ENCODE measurements at regions not wholly inside any gene's neighbourhood (a gene's known extent, or its start where the extent isn't known, plus 50 kb on each side); places are given as distances from the start of the nearest gene placed in this dataset.

DNA sequence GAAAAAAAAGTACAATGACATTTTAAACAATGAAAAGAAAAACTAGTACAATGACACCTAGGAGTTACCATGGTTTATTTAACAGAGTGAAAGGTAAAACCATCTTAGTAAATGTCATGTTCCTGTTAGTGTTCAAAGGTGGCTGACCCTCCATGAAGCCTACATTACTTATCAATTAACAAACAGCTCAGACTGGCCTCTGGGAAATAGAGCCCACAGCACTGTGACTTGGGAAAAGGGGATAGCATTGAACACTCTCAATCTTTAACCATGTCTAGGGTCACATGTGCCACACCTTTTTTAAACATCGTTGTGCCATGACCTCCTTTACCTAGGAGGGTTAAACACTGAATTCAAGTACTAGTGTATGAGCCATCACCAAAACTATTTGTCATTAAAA is 106.3 kb upstream of the SOX5 start:
- ATAC-seq (no peak), DNase-seq (ENCODE audit: low read depth, low spot score) (no peak)
- Histone ChIP-seq H3K9me2 (ENCODE audit: insufficient read depth) (no peaks in the 10 kb centered on the region), H3K36me3 (ENCODE audit: control insufficient read depth in 1 of 2, insufficient read depth in 2 of 2, low read length in 2 of 2) (no peaks in the 10 kb centered on the region), H3K27ac (ENCODE audit: low read depth, low read length) (no peak overlapping the region), H3K4me2 (ENCODE audit: low read length) (no peak overlapping the region), H3K9me3 (ENCODE audit: control insufficient read depth in 1 of 2, insufficient read depth in 1 of 2, low read depth in 1 of 2, low read length in 2 of 2) (peaks cover 19 to 27% of the 10 kb centered on the region in 2 experiments; a peak in 3 of 4 replicates), H3K27me3 (ENCODE audit: insufficient read depth, low read length) (no peaks in the 10 kb centered on the region), H3K79me2 (ENCODE audit: insufficient read depth, low read length) (no peaks in the 10 kb centered on the region), H4K20me1 (ENCODE audit: insufficient read depth) (no peaks in the 10 kb centered on the region), H3K4me1 (ENCODE audit: control insufficient read depth in 1 of 2, insufficient read depth in 2 of 2, low read length in 2 of 2) (no peaks in the 10 kb centered on the region), H3K4me3 (replicated peaks in 1 of 2; ENCODE audit: low read depth in 1 of 2, low read length in 2 of 2) (no peak overlapping the region), H3K9ac (ENCODE audit: low read length) (no peak overlapping the region), H2AFZ (ENCODE audit: low read depth, low read length, poor library complexity, severe bottlenecking) (no peak overlapping the region)
- RAD21 ChIA-PET (ENCODE audit: low non-redundant PET in 1 of 2, low total read pairs in 2 of 2, uncharacterized antibody in 2 of 2, unreplicated experiment in 2 of 2): no interaction called here
- CTCF ChIA-PET: no interaction called here
- no TSS peak for BruUV-seq (replicated peaks)
- TF ChIP-seq EGR1 (IDR thresholded peaks at IDR 0.05; ENCODE audit: low read depth) (no peak), RAD21 (IDR thresholded peaks at IDR 0.05; ENCODE audit: low read depth) (no peak), JUND (IDR thresholded peaks at IDR 0.05) (no peak), EZH2phosphoT487 (IDR thresholded peaks at IDR 0.05; ENCODE audit: borderline replicate concordance) (no peak), CBX3 (IDR thresholded peaks at IDR 0.05; ENCODE audit: low read depth) (no peak), POLR2AphosphoS5 (IDR thresholded peaks at IDR 0.05; ENCODE audit: low read depth, low read length) (no peak), ZNF274 (IDR thresholded peaks at IDR 0.05; ENCODE audit: low read depth, low read length) (no peak), EZH2 (IDR thresholded peaks at IDR 0.05) (no peak), ZFX (IDR thresholded peaks at IDR 0.05) (no peak), SIN3A (IDR thresholded peaks at IDR 0.05; ENCODE audit: low read depth) (no peak), TCF7L2 (IDR thresholded peaks at IDR 0.05; ENCODE audit: borderline replicate concordance, extremely low read depth, insufficient read depth, insufficient read length) (no peak), ELF1 (IDR thresholded peaks at IDR 0.05; ENCODE audit: borderline replicate concordance, low read depth) (no peak)
- POLR2A ChIA-PET: no interaction called here
- intact Hi-C loops (cut with micrococcal nuclease): no loop called here

DNA sequence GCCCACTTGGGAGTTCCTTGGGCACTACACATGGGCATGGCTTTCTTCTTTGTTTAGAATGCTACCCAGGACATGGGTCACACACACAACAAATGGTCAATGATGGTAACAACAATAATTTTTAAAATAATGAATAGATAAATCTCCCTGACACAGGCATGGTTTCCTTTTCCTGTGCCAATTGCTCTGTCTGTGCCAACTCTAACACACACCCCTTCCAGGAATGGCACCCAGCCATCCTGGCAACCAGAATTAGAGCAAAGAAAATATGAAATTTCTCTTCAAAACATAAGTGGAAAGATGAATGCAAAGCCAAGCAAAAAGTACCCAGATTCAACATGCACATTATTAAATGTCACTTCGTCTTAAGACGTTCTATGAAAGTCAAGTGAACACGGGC is 104.9 kb upstream of the SOX5 start:
- Histone ChIP-seq H4K20me1 (ENCODE audit: insufficient read depth) (no peaks in the 10 kb centered on the region), H3K27ac (ENCODE audit: low read depth, low read length) (no peak overlapping the region), H3K4me1 (ENCODE audit: control insufficient read depth in 1 of 2, insufficient read depth in 2 of 2, low read length in 2 of 2) (no peaks in the 10 kb centered on the region), H3K27me3 (ENCODE audit: insufficient read depth, low read length) (no peaks in the 10 kb centered on the region), H3K9ac (ENCODE audit: low read length) (no peak overlapping the region), H3K4me3 (replicated peaks in 1 of 2; ENCODE audit: low read depth in 1 of 2, low read length in 2 of 2) (no peak overlapping the region), H2AFZ (ENCODE audit: low read depth, low read length, poor library complexity, severe bottlenecking) (no peak overlapping the region), H3K9me3 (ENCODE audit: control insufficient read depth in 1 of 2, insufficient read depth in 1 of 2, low read depth in 1 of 2, low read length in 2 of 2) (peaks cover 12 to 18% of the 10 kb centered on the region in 2 experiments), H3K4me2 (ENCODE audit: low read length) (no peak overlapping the region), H3K79me2 (ENCODE audit: insufficient read depth, low read length) (no peaks in the 10 kb centered on the region), H3K36me3 (ENCODE audit: control insufficient read depth in 1 of 2, insufficient read depth in 2 of 2, low read length in 2 of 2) (no peaks in the 10 kb centered on the region), H3K9me2 (ENCODE audit: insufficient read depth) (no peaks in the 10 kb centered on the region)
- intact Hi-C loops (cut with micrococcal nuclease): no loop called here
- no peak for ATAC-seq
- BruUV-seq (replicated peaks): no TSS peak
- ChIA-PET POLR2A (no interaction called here), CTCF (no interaction called here), RAD21 (ENCODE audit: low non-redundant PET in 1 of 2, low total read pairs in 2 of 2, uncharacterized antibody in 2 of 2, unreplicated experiment in 2 of 2) (no interaction called here)
- DNase-seq (ENCODE audit: low read depth, low spot score): no peak
- TF ChIP-seq CBX3 (IDR thresholded peaks at IDR 0.05; ENCODE audit: low read depth) (no peak), CEBPB (IDR thresholded peaks at IDR 0.05; ENCODE audit: low read depth) (no peak), FOSL1 (IDR thresholded peaks at IDR 0.05; ENCODE audit: low read depth) (no peak), SIN3A (IDR thresholded peaks at IDR 0.05; ENCODE audit: low read depth) (no peak), SRF (IDR thresholded peaks at IDR 0.05; ENCODE audit: low read depth) (no peak), EZH2phosphoT487 (IDR thresholded peaks at IDR 0.05; ENCODE audit: borderline replicate concordance) (no peak)
- TF ChIP-seq, protein P1, sequence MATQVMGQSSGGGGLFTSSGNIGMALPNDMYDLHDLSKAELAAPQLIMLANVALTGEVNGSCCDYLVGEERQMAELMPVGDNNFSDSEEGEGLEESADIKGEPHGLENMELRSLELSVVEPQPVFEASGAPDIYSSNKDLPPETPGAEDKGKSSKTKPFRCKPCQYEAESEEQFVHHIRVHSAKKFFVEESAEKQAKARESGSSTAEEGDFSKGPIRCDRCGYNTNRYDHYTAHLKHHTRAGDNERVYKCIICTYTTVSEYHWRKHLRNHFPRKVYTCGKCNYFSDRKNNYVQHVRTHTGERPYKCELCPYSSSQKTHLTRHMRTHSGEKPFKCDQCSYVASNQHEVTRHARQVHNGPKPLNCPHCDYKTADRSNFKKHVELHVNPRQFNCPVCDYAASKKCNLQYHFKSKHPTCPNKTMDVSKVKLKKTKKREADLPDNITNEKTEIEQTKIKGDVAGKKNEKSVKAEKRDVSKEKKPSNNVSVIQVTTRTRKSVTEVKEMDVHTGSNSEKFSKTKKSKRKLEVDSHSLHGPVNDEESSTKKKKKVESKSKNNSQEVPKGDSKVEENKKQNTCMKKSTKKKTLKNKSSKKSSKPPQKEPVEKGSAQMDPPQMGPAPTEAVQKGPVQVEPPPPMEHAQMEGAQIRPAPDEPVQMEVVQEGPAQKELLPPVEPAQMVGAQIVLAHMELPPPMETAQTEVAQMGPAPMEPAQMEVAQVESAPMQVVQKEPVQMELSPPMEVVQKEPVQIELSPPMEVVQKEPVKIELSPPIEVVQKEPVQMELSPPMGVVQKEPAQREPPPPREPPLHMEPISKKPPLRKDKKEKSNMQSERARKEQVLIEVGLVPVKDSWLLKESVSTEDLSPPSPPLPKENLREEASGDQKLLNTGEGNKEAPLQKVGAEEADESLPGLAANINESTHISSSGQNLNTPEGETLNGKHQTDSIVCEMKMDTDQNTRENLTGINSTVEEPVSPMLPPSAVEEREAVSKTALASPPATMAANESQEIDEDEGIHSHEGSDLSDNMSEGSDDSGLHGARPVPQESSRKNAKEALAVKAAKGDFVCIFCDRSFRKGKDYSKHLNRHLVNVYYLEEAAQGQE (IDR thresholded peaks at IDR 0.05; ENCODE audit: low read depth): no peak
- TF ChIP-seq, protein P2, sequence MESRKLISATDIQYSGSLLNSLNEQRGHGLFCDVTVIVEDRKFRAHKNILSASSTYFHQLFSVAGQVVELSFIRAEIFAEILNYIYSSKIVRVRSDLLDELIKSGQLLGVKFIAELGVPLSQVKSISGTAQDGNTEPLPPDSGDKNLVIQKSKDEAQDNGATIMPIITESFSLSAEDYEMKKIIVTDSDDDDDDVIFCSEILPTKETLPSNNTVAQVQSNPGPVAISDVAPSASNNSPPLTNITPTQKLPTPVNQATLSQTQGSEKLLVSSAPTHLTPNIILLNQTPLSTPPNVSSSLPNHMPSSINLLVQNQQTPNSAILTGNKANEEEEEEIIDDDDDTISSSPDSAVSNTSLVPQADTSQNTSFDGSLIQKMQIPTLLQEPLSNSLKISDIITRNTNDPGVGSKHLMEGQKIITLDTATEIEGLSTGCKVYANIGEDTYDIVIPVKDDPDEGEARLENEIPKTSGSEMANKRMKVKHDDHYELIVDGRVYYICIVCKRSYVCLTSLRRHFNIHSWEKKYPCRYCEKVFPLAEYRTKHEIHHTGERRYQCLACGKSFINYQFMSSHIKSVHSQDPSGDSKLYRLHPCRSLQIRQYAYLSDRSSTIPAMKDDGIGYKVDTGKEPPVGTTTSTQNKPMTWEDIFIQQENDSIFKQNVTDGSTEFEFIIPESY (IDR thresholded peaks at IDR 0.05; ENCODE audit: extremely low read depth, insufficient replicate concordance, low read length): no peak

Measured in HCT116 (cell line).